ENCODE measurements at regions not wholly inside any gene's neighbourhood (a gene's known extent, or its start where the extent isn't known, plus 50 kb on each side); places are given as distances from the start of the nearest gene placed in this dataset.

- in situ Hi-C loops (cut with HindIII; ENCODE audit: low sequenced_read_pairs): no loop called here
- no peak overlapping the region for H3K4me3 ChIP-seq (ENCODE audit: low read depth, low read length)
- TF ChIP-seq, protein P1, sequence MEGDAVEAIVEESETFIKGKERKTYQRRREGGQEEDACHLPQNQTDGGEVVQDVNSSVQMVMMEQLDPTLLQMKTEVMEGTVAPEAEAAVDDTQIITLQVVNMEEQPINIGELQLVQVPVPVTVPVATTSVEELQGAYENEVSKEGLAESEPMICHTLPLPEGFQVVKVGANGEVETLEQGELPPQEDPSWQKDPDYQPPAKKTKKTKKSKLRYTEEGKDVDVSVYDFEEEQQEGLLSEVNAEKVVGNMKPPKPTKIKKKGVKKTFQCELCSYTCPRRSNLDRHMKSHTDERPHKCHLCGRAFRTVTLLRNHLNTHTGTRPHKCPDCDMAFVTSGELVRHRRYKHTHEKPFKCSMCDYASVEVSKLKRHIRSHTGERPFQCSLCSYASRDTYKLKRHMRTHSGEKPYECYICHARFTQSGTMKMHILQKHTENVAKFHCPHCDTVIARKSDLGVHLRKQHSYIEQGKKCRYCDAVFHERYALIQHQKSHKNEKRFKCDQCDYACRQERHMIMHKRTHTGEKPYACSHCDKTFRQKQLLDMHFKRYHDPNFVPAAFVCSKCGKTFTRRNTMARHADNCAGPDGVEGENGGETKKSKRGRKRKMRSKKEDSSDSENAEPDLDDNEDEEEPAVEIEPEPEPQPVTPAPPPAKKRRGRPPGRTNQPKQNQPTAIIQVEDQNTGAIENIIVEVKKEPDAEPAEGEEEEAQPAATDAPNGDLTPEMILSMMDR (IDR thresholded peaks at IDR 0.05; ENCODE audit: low read depth, low read length, missing control alignments): no peak
- no peak for DNase-seq (ENCODE audit: low read depth)
Observed at GRCh38 chr6:2414885-2415547, 169.6 kb upstream of the GMDS start.

GRCh38 chr6:2412731-2413130 lies 167.3 kb upstream of the GMDS start:
- in situ Hi-C loops (cut with HindIII; ENCODE audit: low sequenced_read_pairs): no loop called here
- TF ChIP-seq, protein P1 (IDR thresholded peaks at IDR 0.05; ENCODE audit: low read depth, low read length, missing control alignments): no peak
- H3K4me3 ChIP-seq (ENCODE audit: low read depth, low read length): no peak overlapping the region
- DNase-seq (ENCODE audit: low read depth): peak; percentile 31

- in situ Hi-C loops (cut with HindIII; ENCODE audit: low sequenced_read_pairs): no loop called here
- no peak overlapping the region for H3K4me3 ChIP-seq (ENCODE audit: low read depth, low read length)
- TF ChIP-seq, protein P1 (IDR thresholded peaks at IDR 0.05; ENCODE audit: low read depth, low read length, missing control alignments): no peak
- no peak for DNase-seq (ENCODE audit: low read depth)
Observed at GRCh38 chr6:2410656-2411380, 165.4 kb upstream of the GMDS start.

GRCh38 chr6:2407525-2407924 lies 162.1 kb upstream of the GMDS start:
- in situ Hi-C loops (cut with HindIII; ENCODE audit: low sequenced_read_pairs): no loop called here
- DNase-seq (ENCODE audit: low read depth): no peak
- H3K4me3 ChIP-seq (ENCODE audit: low read depth, low read length): no peak overlapping the region
- TF ChIP-seq, protein P1 (IDR thresholded peaks at IDR 0.05; ENCODE audit: low read depth, low read length, missing control alignments): no peak

DNA sequence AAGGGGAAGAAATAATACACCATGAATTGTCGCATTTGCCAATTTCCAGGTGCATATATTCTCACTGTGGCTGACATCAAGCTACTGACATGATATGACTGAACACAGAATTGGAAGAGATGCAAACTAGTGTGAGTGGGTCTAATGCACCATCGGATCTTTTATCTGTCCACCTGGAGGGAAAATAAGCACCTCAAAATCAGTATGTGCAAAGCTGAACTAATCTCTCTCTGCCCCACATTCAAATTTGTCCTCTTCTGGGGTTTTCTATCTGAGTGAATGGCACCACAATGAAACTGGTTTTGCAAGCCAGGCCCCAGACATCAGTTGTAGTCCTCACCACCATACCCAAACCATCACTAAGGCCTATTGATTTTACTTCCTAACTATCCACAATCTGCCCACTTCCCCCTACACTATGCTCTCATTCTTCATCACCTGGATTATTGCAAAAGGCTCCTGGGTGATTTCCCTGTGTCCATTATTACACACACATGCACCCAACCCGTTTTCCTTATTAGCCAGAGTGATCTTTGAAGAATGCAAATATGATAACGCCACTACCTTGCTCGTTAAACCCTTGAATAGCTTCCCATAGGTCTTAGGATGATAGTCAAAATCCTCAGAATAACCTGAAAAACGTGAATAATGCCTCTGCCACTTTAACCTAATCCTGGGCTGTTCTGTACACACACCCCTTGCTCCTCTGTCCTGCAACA lies 159.0 kb upstream of the GMDS start:
- H3K4me3 ChIP-seq (ENCODE audit: low read depth, low read length): no peak overlapping the region
- no peak for DNase-seq (ENCODE audit: low read depth)
- TF ChIP-seq, protein P1 (IDR thresholded peaks at IDR 0.05; ENCODE audit: low read depth, low read length, missing control alignments): no peak
- in situ Hi-C loops (cut with HindIII; ENCODE audit: low sequenced_read_pairs): no loop called here

- in situ Hi-C loops (cut with HindIII; ENCODE audit: low sequenced_read_pairs): no loop called here
- DNase-seq (ENCODE audit: low read depth): no peak
Observed at GRCh38 chr6:2403546-2403945, 158.1 kb upstream of the GMDS start.

More at GRCh38 chr6:2403546-2403945, 158.1 kb upstream of the GMDS start:
- no peak overlapping the region for H3K4me3 ChIP-seq (ENCODE audit: low read depth, low read length)
- TF ChIP-seq, protein P1 (IDR thresholded peaks at IDR 0.05; ENCODE audit: low read depth, low read length, missing control alignments): no peak

Measured in astrocyte of the cerebellum (primary cell).